ENCODE measurements at regions not wholly inside any gene's neighbourhood (a gene's known extent, or its start where the extent isn't known, plus 50 kb on each side); places are given as distances from the start of the nearest gene placed in this dataset.

DNA sequence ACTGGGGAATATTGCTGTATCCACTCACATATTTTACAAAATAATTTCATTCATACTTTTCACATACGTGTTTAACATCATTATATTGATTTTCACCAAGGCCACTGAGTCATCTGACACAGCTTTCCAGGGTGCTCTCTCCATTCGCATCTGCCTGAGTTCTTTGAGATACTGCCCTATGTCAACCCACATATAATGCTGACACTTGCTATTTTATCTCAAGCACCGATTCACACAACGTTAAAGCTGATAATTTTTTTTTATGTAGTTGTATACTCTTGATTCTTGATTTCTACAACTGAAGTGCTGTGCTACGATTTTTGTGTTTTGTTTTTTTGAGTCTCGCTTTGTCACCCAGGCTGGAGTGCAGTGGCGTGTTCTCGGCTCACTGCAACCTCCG, 249.8 kb upstream of the CDIN1 start:
- Histone ChIP-seq H3K4me3 (ENCODE audit: low read length) (no peak overlapping the region), H3K9ac (ENCODE audit: low read length) (no peak overlapping the region), H3F3A (ENCODE audit: insufficient read depth, low read length, poor library complexity, severe bottlenecking) (no peaks in the 10 kb centered on the region), H2AFZ (ENCODE audit: low read depth, low read length) (no peak overlapping the region), H3K9me3 (ENCODE audit: low read length) (no peaks in the 10 kb centered on the region), H3K9me2 (ENCODE audit: insufficient read depth, low read length) (no peaks in the 10 kb centered on the region), H3K79me2 (replicated peaks; ENCODE audit: insufficient read depth, low read length) (no peaks in the 10 kb centered on the region), H3K27ac (ENCODE audit: low read length) (no peak overlapping the region), H3K27me3 (ENCODE audit: insufficient read depth, low read depth, low read length) (no peaks in the 10 kb centered on the region), H4K20me1 (ENCODE audit: insufficient read depth) (no peaks in the 10 kb centered on the region), H3K36me3 (ENCODE audit: insufficient read depth, low read length) (no peaks in the 10 kb centered on the region), H3K4me2 (ENCODE audit: low read length) (no peak overlapping the region)
- no peak for TF ChIP-seq POLR2AphosphoS5 (IDR thresholded peaks at IDR 0.05)
- no peak for TF ChIP-seq RAD21 (conservative IDR thresholded peaks at IDR 0.05)
- TF ChIP-seq SMC3 (conservative IDR thresholded peaks at IDR 0.05; ENCODE audit: poor library complexity) = no peak
- TF ChIP-seq, protein P1, sequence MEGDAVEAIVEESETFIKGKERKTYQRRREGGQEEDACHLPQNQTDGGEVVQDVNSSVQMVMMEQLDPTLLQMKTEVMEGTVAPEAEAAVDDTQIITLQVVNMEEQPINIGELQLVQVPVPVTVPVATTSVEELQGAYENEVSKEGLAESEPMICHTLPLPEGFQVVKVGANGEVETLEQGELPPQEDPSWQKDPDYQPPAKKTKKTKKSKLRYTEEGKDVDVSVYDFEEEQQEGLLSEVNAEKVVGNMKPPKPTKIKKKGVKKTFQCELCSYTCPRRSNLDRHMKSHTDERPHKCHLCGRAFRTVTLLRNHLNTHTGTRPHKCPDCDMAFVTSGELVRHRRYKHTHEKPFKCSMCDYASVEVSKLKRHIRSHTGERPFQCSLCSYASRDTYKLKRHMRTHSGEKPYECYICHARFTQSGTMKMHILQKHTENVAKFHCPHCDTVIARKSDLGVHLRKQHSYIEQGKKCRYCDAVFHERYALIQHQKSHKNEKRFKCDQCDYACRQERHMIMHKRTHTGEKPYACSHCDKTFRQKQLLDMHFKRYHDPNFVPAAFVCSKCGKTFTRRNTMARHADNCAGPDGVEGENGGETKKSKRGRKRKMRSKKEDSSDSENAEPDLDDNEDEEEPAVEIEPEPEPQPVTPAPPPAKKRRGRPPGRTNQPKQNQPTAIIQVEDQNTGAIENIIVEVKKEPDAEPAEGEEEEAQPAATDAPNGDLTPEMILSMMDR (IDR thresholded peaks at IDR 0.05; ENCODE audit: poor library complexity, severe bottlenecking) = no peak
- TF ChIP-seq REST (IDR thresholded peaks at IDR 0.05; ENCODE audit: borderline replicate concordance) = no peak
- no peak for TF ChIP-seq EP300 (conservative IDR thresholded peaks at IDR 0.05; ENCODE audit: poor library complexity, severe bottlenecking)
- no peak for TF ChIP-seq TAF1 (IDR thresholded peaks at IDR 0.05; ENCODE audit: low read depth)
- no peak for TF ChIP-seq MXI1 (conservative IDR thresholded peaks at IDR 0.05; ENCODE audit: poor library complexity, severe bottlenecking)
- TF ChIP-seq EZH2 (IDR thresholded peaks at IDR 0.05; ENCODE audit: borderline replicate concordance, insufficient read depth, low read length, poor library complexity, severe bottlenecking) = no peak

DNA sequence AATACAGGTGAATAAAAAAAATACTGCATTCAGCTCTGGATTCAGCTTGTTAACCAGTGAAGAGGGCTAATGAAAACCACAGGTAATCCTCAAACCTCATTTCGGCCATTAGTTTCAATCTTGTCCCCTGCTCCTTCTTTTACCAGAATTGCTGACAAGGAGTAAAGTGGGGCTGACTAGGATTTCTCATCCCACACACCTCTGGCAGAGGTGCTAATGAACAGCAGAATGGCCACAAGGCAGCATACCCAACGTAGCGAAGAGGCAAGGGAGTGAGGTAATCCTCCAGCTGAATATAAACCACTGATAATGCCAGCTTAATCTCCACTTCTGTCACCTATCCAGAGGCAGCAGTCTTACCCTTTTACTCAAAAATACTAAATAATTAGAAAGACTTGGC, 248.8 kb upstream of the CDIN1 start:
- no peak for TF ChIP-seq EZH2 (IDR thresholded peaks at IDR 0.05; ENCODE audit: borderline replicate concordance, insufficient read depth, low read length, poor library complexity, severe bottlenecking)
- TF ChIP-seq, protein P1 (IDR thresholded peaks at IDR 0.05; ENCODE audit: poor library complexity, severe bottlenecking) = no peak
- no peak for TF ChIP-seq REST (IDR thresholded peaks at IDR 0.05; ENCODE audit: borderline replicate concordance)
- no peak for TF ChIP-seq TAF1 (IDR thresholded peaks at IDR 0.05; ENCODE audit: low read depth)
- TF ChIP-seq RAD21 (conservative IDR thresholded peaks at IDR 0.05) = no peak
- no peak for TF ChIP-seq MXI1 (conservative IDR thresholded peaks at IDR 0.05; ENCODE audit: poor library complexity, severe bottlenecking)
- TF ChIP-seq POLR2AphosphoS5 (IDR thresholded peaks at IDR 0.05) = no peak
- TF ChIP-seq EP300 (conservative IDR thresholded peaks at IDR 0.05; ENCODE audit: poor library complexity, severe bottlenecking) = no peak
- no peak for TF ChIP-seq SMC3 (conservative IDR thresholded peaks at IDR 0.05; ENCODE audit: poor library complexity)
- Histone ChIP-seq H2AFZ (ENCODE audit: low read depth, low read length) (no peak overlapping the region), H3K9me3 (ENCODE audit: low read length) (no peaks in the 10 kb centered on the region), H3K27me3 (ENCODE audit: insufficient read depth, low read depth, low read length) (no peaks in the 10 kb centered on the region), H3K9me2 (ENCODE audit: insufficient read depth, low read length) (no peaks in the 10 kb centered on the region), H3F3A (ENCODE audit: insufficient read depth, low read length, poor library complexity, severe bottlenecking) (no peaks in the 10 kb centered on the region), H3K4me2 (ENCODE audit: low read length) (no peak overlapping the region), H4K20me1 (ENCODE audit: insufficient read depth) (no peaks in the 10 kb centered on the region), H3K4me3 (ENCODE audit: low read length) (no peak overlapping the region), H3K79me2 (replicated peaks; ENCODE audit: insufficient read depth, low read length) (no peaks in the 10 kb centered on the region), H3K9ac (ENCODE audit: low read length) (no peak overlapping the region), H3K36me3 (ENCODE audit: insufficient read depth, low read length) (no peaks in the 10 kb centered on the region), H3K27ac (ENCODE audit: low read length) (no peak overlapping the region)

Data from neural cell (in vitro differentiated cells).